HL-60 (cell line): ENCODE measurements at regions not wholly inside any gene's neighbourhood (a gene's known extent, or its start where the extent isn't known, plus 50 kb on each side); places are given as distances from the start of the nearest gene placed in this dataset.

Experiments
- DNase-seq, 2 experiments: peaks; one replicate each; pipeline ENCODE4 v3.0.0-alpha.2; 2010 to 2020; ENCODE audit warnings: low read depth in 1 of 2, low spot score in 1 of 2
- H3K27ac ChIP-seq: fragments of 250-450 bp; sonication (Bioruptor Pico); replicated peaks from 2 replicates; pipeline ENCODE4 v1.5.1; 2020; ENCODE audit warnings: mild to moderate bottlenecking, moderate library complexity
- H3K27me3 ChIP-seq: fragments of 250-450 bp; sonication (Bioruptor Pico); 2 replicates; pipeline ENCODE4 v1.5.1; 2021; ENCODE audit warnings: mild to moderate bottlenecking, moderate library complexity; ENCODE audit not compliant: insufficient read depth, poor library complexity, severe bottlenecking
- H3K4me3 ChIP-seq: replicated peaks from 2 replicates; pipeline ENCODE4 v1.5.1; 2011; ENCODE audit warnings: mild to moderate bottlenecking, control low read depth, low read length; ENCODE audit not compliant: insufficient read depth
- CTCF ChIP-seq: IDR thresholded peaks from one replicate; pipeline ENCODE4 v1.5.1; 2011; ENCODE audit warnings: low read length, control low read depth, inconsistent platforms; ENCODE audit not compliant: insufficient read depth
- GABPA ChIP-seq: IDR thresholded peaks from 2 replicates; pipeline ENCODE4 v1.6.1; 2012; ENCODE audit warnings: low read depth
- POLR2AphosphoS5 ChIP-seq: IDR thresholded peaks from 2 replicates; pipeline ENCODE4 v1.6.1; 2012; ENCODE audit warnings: low read depth
- REST ChIP-seq: IDR thresholded peaks from 2 replicates; pipeline ENCODE4 v1.6.1; 2012; ENCODE audit warnings: low read depth; ENCODE audit not compliant: insufficient replicate concordance
- SPI1 ChIP-seq: IDR thresholded peaks from 2 replicates; pipeline ENCODE4 v1.6.1; 2012; ENCODE audit warnings: low read depth, mild to moderate bottlenecking, borderline replicate concordance

- Histone ChIP-seq H3K4me3 (no peak overlapping the region), H3K27me3 (no peaks in the 10 kb centered on the region), H3K27ac (no peak overlapping the region)
- DNase-seq, result no peak
- TF ChIP-seq CTCF, result no peak
- no peak for TF ChIP-seq REST
- TF ChIP-seq GABPA, result no peak
- no peak for TF ChIP-seq POLR2AphosphoS5
- no peak for TF ChIP-seq SPI1
Measured at GRCh38 chr6:25014369-25014768, 78.6 kb upstream of the RIPOR2 start.

GRCh38 chr6:25014791-25015560, 79.2 kb upstream of the RIPOR2 start:
- no peaks in the 10 kb centered on the region for H3K27me3 ChIP-seq
- TF ChIP-seq CTCF (no peak), POLR2AphosphoS5 (no peak), GABPA (no peak), SPI1 (no peak), REST (no peak)
- H3K4me3 ChIP-seq, result no peak overlapping the region
- no peak overlapping the region for H3K27ac ChIP-seq
- no peak for DNase-seq

GRCh38 chr6:25016014-25016720, 80.4 kb upstream of the RIPOR2 start:
- Histone ChIP-seq H3K4me3 (no peak overlapping the region), H3K27me3 (no peaks in the 10 kb centered on the region), H3K27ac (no peak overlapping the region)
- TF ChIP-seq GABPA, result no peak
- DNase-seq, result no peak

GRCh38 chr6:25017486-25017885, 81.7 kb upstream of the RIPOR2 start:
- Histone ChIP-seq H3K4me3 (no peak overlapping the region), H3K27ac (no peak overlapping the region), H3K27me3 (no peaks in the 10 kb centered on the region)
- DNase-seq, result no peak
- TF ChIP-seq GABPA, result no peak
- no peak for TF ChIP-seq REST
